Body of pancreas (tissue), 4 donors: ENCODE measurements at regions not wholly inside any gene's neighbourhood (a gene's known extent, or its start where the extent isn't known, plus 50 kb on each side); places are given as distances from the start of the nearest gene placed in this dataset.

Experiments used
- POLR2A ChIP-seq, 3 donors: fragments of 450-650 bp; IDR thresholded peaks; one replicate each; pipeline ENCODE4 v1.6.1; 2016; ENCODE audit warnings: antibody characterized with exemption in 3 of 3, mild to moderate bottlenecking in 2 of 3
- TF ChIP-seq, protein P1 (sequence below), 7 experiments: fragments of 450-650 bp in 4 of 7; fragments of 200-600 bp in 3 of 7; sonication (generic) in 3 of 7; IDR thresholded peaks; one replicate each; pipeline ENCODE4 v1.5.1; 2016 to 2019; ENCODE audit warnings: antibody characterized with exemption in 7 of 7

DNA sequence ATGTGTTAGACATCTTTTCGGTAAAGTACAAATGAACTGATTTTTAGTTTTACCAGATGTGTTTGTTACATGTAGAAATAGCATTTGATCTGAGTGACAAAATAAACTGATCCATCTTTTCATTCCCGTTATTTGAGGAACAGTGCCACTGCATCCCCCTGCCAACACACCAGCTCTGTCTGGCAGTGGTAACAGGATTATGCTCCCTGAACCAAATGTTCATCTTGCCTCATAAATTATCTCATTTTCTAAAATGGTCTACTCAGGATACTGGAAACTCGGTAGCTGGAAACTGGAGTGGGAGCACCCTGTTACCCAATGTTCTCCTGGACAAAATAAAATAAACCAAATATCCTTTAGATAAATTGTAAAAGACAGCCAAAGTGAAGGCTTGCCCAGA lies 171.6 kb downstream of the FAT4 start:
- TF ChIP-seq POLR2A (IDR thresholded peaks at IDR 0.05): no peak
- TF ChIP-seq, protein P1, sequence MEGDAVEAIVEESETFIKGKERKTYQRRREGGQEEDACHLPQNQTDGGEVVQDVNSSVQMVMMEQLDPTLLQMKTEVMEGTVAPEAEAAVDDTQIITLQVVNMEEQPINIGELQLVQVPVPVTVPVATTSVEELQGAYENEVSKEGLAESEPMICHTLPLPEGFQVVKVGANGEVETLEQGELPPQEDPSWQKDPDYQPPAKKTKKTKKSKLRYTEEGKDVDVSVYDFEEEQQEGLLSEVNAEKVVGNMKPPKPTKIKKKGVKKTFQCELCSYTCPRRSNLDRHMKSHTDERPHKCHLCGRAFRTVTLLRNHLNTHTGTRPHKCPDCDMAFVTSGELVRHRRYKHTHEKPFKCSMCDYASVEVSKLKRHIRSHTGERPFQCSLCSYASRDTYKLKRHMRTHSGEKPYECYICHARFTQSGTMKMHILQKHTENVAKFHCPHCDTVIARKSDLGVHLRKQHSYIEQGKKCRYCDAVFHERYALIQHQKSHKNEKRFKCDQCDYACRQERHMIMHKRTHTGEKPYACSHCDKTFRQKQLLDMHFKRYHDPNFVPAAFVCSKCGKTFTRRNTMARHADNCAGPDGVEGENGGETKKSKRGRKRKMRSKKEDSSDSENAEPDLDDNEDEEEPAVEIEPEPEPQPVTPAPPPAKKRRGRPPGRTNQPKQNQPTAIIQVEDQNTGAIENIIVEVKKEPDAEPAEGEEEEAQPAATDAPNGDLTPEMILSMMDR (IDR thresholded peaks at IDR 0.05): no peak
